ENCODE measurements at regions not wholly inside any gene's neighbourhood (a gene's known extent, or its start where the extent isn't known, plus 50 kb on each side); places are given as distances from the start of the nearest gene placed in this dataset.

DNA sequence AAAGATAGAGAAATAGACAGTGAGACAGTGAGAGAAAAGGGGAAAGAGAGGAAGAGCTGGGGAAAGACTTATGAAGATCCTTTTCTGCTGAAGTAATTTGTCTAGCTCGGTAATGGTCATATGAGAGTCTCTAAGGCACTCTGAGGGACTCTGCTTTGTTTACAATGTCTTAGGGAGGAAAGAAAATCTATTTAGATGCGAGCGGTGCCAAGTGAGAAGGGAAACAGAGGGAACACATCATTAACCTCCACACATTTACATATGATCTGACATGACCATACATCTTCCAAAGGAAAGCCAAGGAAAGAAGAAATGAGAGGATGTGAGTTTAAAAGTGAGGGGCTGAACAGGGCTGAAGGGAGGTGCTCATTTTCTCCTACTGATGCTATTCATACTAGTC is 862.3 kb upstream of the CITED2 start:
- TF ChIP-seq, protein P1, sequence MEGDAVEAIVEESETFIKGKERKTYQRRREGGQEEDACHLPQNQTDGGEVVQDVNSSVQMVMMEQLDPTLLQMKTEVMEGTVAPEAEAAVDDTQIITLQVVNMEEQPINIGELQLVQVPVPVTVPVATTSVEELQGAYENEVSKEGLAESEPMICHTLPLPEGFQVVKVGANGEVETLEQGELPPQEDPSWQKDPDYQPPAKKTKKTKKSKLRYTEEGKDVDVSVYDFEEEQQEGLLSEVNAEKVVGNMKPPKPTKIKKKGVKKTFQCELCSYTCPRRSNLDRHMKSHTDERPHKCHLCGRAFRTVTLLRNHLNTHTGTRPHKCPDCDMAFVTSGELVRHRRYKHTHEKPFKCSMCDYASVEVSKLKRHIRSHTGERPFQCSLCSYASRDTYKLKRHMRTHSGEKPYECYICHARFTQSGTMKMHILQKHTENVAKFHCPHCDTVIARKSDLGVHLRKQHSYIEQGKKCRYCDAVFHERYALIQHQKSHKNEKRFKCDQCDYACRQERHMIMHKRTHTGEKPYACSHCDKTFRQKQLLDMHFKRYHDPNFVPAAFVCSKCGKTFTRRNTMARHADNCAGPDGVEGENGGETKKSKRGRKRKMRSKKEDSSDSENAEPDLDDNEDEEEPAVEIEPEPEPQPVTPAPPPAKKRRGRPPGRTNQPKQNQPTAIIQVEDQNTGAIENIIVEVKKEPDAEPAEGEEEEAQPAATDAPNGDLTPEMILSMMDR (IDR thresholded peaks at IDR 0.05; ENCODE audit: low read length), result no peak
- TF ChIP-seq EZH2 (IDR thresholded peaks at IDR 0.05; ENCODE audit: borderline replicate concordance, low read length), result no peak
